ENCODE measurements at regions not wholly inside any gene's neighbourhood (a gene's known extent, or its start where the extent isn't known, plus 50 kb on each side); places are given as distances from the start of the nearest gene placed in this dataset.

DNA sequence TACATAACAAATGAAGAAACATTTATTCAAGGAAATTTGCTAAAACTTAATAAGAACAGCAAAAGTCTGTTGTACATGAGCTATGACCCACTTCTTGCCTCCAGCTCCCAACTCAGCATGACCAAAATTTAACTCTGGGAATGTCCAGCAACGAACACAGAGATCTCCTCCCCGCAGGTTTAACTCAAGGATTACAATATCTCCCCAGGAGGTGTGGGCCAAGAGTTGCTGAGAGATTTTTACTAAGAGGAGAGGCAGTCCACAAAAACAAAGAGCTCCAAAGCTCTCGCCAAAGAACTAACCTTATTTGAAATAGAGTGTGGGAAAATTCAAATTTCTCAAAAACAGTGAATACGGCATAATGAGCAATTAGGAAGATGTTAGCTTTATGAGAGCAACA lies 318.5 kb downstream of the GRB14 start:
- Histone ChIP-seq H3K9me1 (ENCODE audit: control insufficient read depth, extremely low read depth, insufficient read depth, low read length) (no peaks in the 10 kb centered on the region), H3K27ac (ENCODE audit: control insufficient read depth, insufficient read depth, low read length) (no peak overlapping the region), H3K27me3 (ENCODE audit: control insufficient read depth, extremely low read depth, insufficient read depth, low read length) (no peaks in the 10 kb centered on the region), H3K36me3 (ENCODE audit: control insufficient read depth in 2 of 2, extremely low read depth in 1 of 2, insufficient read depth in 2 of 2, low read length in 2 of 2) (no peaks in the 10 kb centered on the region), H3K9ac (ENCODE audit: control insufficient read depth, extremely low read depth, insufficient read depth, low read length) (no peak overlapping the region), H3K79me2 (ENCODE audit: control insufficient read depth, insufficient read depth, low read length) (no peaks in the 10 kb centered on the region), H3K4me2 (ENCODE audit: control insufficient read depth, extremely low read depth, insufficient read depth, low read depth, low read length) (no peak overlapping the region), H4K20me1 (ENCODE audit: control insufficient read depth, extremely low read depth, insufficient read depth, low read length) (no peaks in the 10 kb centered on the region), H3K9me3 (ENCODE audit: control insufficient read depth, low read depth, low read length) (no peaks in the 10 kb centered on the region), H3K4me3 (ENCODE audit: control insufficient read depth in 2 of 3, extremely low read depth in 1 of 3, insufficient read depth in 2 of 3, low read depth in 1 of 3, low read length in 3 of 3) (no peak overlapping the region), H3K4me1 (ENCODE audit: control insufficient read depth, extremely low read depth, insufficient read depth, low read length) (no peaks in the 10 kb centered on the region), H2AFZ (ENCODE audit: control insufficient read depth, low read length) (no peak overlapping the region)
- no peak for TF ChIP-seq EZH2 (IDR thresholded peaks at IDR 0.05; ENCODE audit: low read length)
- TF ChIP-seq, protein P1, sequence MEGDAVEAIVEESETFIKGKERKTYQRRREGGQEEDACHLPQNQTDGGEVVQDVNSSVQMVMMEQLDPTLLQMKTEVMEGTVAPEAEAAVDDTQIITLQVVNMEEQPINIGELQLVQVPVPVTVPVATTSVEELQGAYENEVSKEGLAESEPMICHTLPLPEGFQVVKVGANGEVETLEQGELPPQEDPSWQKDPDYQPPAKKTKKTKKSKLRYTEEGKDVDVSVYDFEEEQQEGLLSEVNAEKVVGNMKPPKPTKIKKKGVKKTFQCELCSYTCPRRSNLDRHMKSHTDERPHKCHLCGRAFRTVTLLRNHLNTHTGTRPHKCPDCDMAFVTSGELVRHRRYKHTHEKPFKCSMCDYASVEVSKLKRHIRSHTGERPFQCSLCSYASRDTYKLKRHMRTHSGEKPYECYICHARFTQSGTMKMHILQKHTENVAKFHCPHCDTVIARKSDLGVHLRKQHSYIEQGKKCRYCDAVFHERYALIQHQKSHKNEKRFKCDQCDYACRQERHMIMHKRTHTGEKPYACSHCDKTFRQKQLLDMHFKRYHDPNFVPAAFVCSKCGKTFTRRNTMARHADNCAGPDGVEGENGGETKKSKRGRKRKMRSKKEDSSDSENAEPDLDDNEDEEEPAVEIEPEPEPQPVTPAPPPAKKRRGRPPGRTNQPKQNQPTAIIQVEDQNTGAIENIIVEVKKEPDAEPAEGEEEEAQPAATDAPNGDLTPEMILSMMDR (optimal IDR thresholded peaks at IDR 0.05 in 1 of 3, IDR thresholded peaks at IDR 0.05 in 1 of 3, conservative IDR thresholded peaks at IDR 0.05 in 1 of 3; ENCODE audit: extremely low read depth in 1 of 3, insufficient read depth in 2 of 3, low read length in 3 of 3), result no peak
- FAIRE-seq (no peak), DNase-seq (ENCODE audit: low read depth, low spot score) (no peak)
- dilution Hi-C loops (cut with MboI; ENCODE audit: extremely low pct_ligation_motif_present, low sequenced_read_pairs), result no loop called here

- Histone ChIP-seq H3K4me2 (ENCODE audit: control insufficient read depth, extremely low read depth, insufficient read depth, low read depth, low read length) (no peak overlapping the region), H3K4me1 (ENCODE audit: control insufficient read depth, extremely low read depth, insufficient read depth, low read length) (no peaks in the 10 kb centered on the region), H3K9ac (ENCODE audit: control insufficient read depth, extremely low read depth, insufficient read depth, low read length) (no peak overlapping the region), H3K27ac (ENCODE audit: control insufficient read depth, insufficient read depth, low read length) (no peak overlapping the region), H3K9me1 (ENCODE audit: control insufficient read depth, extremely low read depth, insufficient read depth, low read length) (no peaks in the 10 kb centered on the region), H3K4me3 (ENCODE audit: control insufficient read depth in 2 of 3, extremely low read depth in 1 of 3, insufficient read depth in 2 of 3, low read depth in 1 of 3, low read length in 3 of 3) (no peak overlapping the region), H3K9me3 (ENCODE audit: control insufficient read depth, low read depth, low read length) (no peaks in the 10 kb centered on the region), H4K20me1 (ENCODE audit: control insufficient read depth, extremely low read depth, insufficient read depth, low read length) (no peaks in the 10 kb centered on the region), H3K27me3 (ENCODE audit: control insufficient read depth, extremely low read depth, insufficient read depth, low read length) (no peaks in the 10 kb centered on the region), H3K79me2 (ENCODE audit: control insufficient read depth, insufficient read depth, low read length) (no peaks in the 10 kb centered on the region), H2AFZ (ENCODE audit: control insufficient read depth, low read length) (no peak overlapping the region), H3K36me3 (ENCODE audit: control insufficient read depth in 2 of 2, extremely low read depth in 1 of 2, insufficient read depth in 2 of 2, low read length in 2 of 2) (no peaks in the 10 kb centered on the region)
- TF ChIP-seq, protein P1 (optimal IDR thresholded peaks at IDR 0.05 in 1 of 3, IDR thresholded peaks at IDR 0.05 in 1 of 3, conservative IDR thresholded peaks at IDR 0.05 in 1 of 3; ENCODE audit: extremely low read depth in 1 of 3, insufficient read depth in 2 of 3, low read length in 3 of 3), result no peak
- TF ChIP-seq EZH2 (IDR thresholded peaks at IDR 0.05; ENCODE audit: low read length), result no peak
- dilution Hi-C loops (cut with MboI; ENCODE audit: extremely low pct_ligation_motif_present, low sequenced_read_pairs), result no loop called here
- FAIRE-seq (no peak), DNase-seq (ENCODE audit: low read depth, low spot score) (no peak)
Observed at GRCh38 chr2:164288235-164288634, 333.0 kb downstream of the GRB14 start.
